Suprapubic skin (tissue), 4 donors: ENCODE measurements at regions not wholly inside any gene's neighbourhood (a gene's known extent, or its start where the extent isn't known, plus 50 kb on each side); places are given as distances from the start of the nearest gene placed in this dataset.

Experiments used
- DNase-seq, 2 donors: peaks; one replicate each; pipeline ENCODE4 v3.0.0-alpha.2; 2019; ENCODE audit warnings: low spot score in 2 of 2
- H3K27ac ChIP-seq: fragments of 200-600 bp; sonication (generic); one replicate; pipeline ENCODE4 v1.5.1; 2019
- H3K27me3 ChIP-seq: fragments of 200-600 bp; sonication (generic); one replicate; pipeline ENCODE4 v1.5.1; 2019
- H3K36me3 ChIP-seq: fragments of 200-600 bp; sonication (generic); one replicate; pipeline ENCODE4 v1.5.1; 2019
- H3K4me1 ChIP-seq: fragments of 200-600 bp; sonication (generic); one replicate; pipeline ENCODE4 v1.5.1; 2019
- H3K4me3 ChIP-seq: fragments of 200-600 bp; sonication (generic); one replicate; pipeline ENCODE4 v1.5.1; 2019; ENCODE audit warnings: mild to moderate bottlenecking
- H3K9me3 ChIP-seq: fragments of 200-600 bp; sonication (generic); one replicate; pipeline ENCODE4 v1.5.1; 2019
- EP300 ChIP-seq: sonication (generic); formaldehyde crosslinking; IDR thresholded peaks from one replicate; pipeline ENCODE4 v1.6.1; 2017; ENCODE audit warnings: antibody characterized with exemption
- POLR2A ChIP-seq, 2 donors: fragments of 450-650 bp; IDR thresholded peaks; one replicate each; pipeline ENCODE4 v1.6.1; 2017; ENCODE audit warnings: antibody characterized with exemption in 2 of 2, mild to moderate bottlenecking in 2 of 2, moderate library complexity in 2 of 2
- POLR2AphosphoS5 ChIP-seq, 3 donors: sonication (generic); formaldehyde crosslinking; IDR thresholded peaks; one replicate each; pipeline ENCODE4 v1.6.1; 2017; ENCODE audit warnings: antibody characterized with exemption in 3 of 3
- WGBS: methylation state at CpG from one replicate; pipeline ENCODE4 v1.1.5; 2018; 5-methylcytosine and 5-hydroxymethylcytosine counted together
- TF ChIP-seq, protein P1 (sequence below), 2 donors: fragments of 200-600 bp in 1 of 2; fragments of 450-650 bp in 1 of 2; sonication (generic) in 1 of 2; IDR thresholded peaks; one replicate each; pipeline ENCODE4 v1.5.1; 2016 to 2019; ENCODE audit warnings: antibody characterized with exemption in 2 of 2, mild to moderate bottlenecking in 1 of 2, moderate library complexity in 1 of 2

DNA sequence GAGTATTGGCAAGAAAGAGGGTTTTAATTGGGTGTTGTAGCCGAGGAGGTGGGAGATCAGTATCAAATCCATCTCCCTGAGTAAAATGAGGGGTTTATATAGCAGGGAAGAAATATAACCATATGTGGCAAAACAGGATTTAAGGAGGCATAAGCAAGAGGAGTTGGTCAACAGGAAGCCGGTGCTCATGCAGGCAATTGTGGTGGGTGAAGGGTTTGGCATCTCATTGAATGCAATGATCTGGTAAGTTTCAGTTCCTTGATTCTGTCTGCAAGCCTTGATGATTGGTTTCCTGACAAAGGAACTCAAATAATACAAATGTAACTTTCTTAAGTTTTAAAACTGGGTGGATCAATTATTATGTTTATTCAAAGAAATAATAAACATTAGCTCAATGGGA lies 564.4 kb upstream of the LINC00305 start:
- H3K36me3 ChIP-seq = no peaks in the 10 kb centered on the region
- no peaks in the 10 kb centered on the region for H3K27me3 ChIP-seq
- no peak overlapping the region for H3K4me3 ChIP-seq
- no peaks in the 10 kb centered on the region for H3K9me3 ChIP-seq
- no peaks in the 10 kb centered on the region for H3K4me1 ChIP-seq
- 71% methylated on average over 2 of the region's 2 CpGs for WGBS
- TF ChIP-seq POLR2A (IDR thresholded peaks at IDR 0.05) = no peak
- no peak for TF ChIP-seq POLR2AphosphoS5 (IDR thresholded peaks at IDR 0.05)
- no peak for TF ChIP-seq EP300
- TF ChIP-seq, protein P1, sequence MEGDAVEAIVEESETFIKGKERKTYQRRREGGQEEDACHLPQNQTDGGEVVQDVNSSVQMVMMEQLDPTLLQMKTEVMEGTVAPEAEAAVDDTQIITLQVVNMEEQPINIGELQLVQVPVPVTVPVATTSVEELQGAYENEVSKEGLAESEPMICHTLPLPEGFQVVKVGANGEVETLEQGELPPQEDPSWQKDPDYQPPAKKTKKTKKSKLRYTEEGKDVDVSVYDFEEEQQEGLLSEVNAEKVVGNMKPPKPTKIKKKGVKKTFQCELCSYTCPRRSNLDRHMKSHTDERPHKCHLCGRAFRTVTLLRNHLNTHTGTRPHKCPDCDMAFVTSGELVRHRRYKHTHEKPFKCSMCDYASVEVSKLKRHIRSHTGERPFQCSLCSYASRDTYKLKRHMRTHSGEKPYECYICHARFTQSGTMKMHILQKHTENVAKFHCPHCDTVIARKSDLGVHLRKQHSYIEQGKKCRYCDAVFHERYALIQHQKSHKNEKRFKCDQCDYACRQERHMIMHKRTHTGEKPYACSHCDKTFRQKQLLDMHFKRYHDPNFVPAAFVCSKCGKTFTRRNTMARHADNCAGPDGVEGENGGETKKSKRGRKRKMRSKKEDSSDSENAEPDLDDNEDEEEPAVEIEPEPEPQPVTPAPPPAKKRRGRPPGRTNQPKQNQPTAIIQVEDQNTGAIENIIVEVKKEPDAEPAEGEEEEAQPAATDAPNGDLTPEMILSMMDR (IDR thresholded peaks at IDR 0.05) = no peak
- no peak overlapping the region for H3K27ac ChIP-seq
- DNase-seq = no peak

DNA sequence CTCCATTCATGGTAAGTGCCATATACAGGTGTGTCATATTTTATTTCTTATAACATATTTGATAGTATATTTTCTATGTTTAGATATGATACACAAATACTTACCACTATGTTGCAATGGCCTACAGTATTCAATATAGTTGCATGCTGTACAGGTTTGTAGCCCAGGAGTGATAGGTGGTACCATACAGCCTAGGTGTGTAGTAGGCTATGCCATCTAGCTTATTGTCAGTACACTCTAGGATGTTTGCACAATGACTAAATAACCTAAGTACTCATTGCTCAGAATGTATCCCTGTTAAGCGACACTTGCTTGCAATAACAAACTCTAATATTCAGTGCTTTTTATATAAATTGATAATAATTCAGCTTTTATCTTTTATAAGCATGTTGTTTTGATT lies 563.1 kb upstream of the LINC00305 start:
- no peaks in the 10 kb centered on the region for H3K27me3 ChIP-seq

DNA sequence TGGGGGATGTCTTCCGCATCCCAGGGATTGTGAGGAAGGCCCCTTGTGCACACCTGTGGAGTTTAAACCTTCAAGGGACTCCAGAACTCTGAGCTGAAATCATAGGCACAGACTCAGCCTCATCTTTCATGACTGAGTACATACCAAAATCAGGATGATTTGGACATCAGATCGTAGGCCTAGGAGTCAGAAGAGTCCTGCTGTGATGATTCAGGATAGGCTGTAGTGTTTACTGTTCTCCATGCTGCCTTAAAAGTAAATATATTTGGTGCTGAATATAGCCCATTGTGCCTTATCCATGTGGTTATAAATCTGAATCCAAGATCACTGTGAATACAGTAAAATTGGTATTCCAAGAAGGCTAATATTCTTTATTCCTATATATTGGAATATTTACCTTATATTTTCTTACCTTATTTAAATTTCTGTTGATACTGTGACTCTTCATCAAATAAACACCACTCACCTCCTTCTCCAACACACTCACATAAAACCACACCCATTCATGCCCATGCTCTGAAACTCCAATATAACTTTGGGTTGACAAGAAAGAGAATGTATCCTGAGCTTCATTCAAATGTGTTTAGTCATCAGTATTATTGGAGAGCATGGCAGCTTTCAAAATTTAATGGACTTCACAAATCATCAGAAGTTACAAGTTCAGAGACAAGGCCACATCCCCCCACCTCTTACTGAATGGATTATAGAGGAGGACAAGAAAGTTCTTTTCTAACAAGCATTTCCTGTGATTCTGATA lies 561.4 kb upstream of the LINC00305 start:
- no peaks in the 10 kb centered on the region for H3K4me1 ChIP-seq
- no peaks in the 10 kb centered on the region for H3K9me3 ChIP-seq
- no peaks in the 10 kb centered on the region for H3K27me3 ChIP-seq
- WGBS = 82% methylated on average over 2 of the region's 2 CpGs
- DNase-seq = no peak
- H3K36me3 ChIP-seq = no peaks in the 10 kb centered on the region
- TF ChIP-seq POLR2A (IDR thresholded peaks at IDR 0.05) (no peak), POLR2AphosphoS5 (IDR thresholded peaks at IDR 0.05) (no peak), EP300 (no peak)
- TF ChIP-seq, protein P1 (IDR thresholded peaks at IDR 0.05) = no peak
- no peak overlapping the region for H3K27ac ChIP-seq
- H3K4me3 ChIP-seq = no peak overlapping the region

More for the DNA sequence above, 563.1 kb upstream of the LINC00305 start:
- H3K36me3 ChIP-seq = no peaks in the 10 kb centered on the region
- H3K27ac ChIP-seq = no peak overlapping the region
- WGBS = 92% methylated on average over 1 of the region's 1 CpG
- no peak overlapping the region for H3K4me3 ChIP-seq
- no peak for DNase-seq
- TF ChIP-seq EP300 = no peak
- TF ChIP-seq, protein P1 (IDR thresholded peaks at IDR 0.05) = no peak
- TF ChIP-seq POLR2A (IDR thresholded peaks at IDR 0.05) = no peak
- TF ChIP-seq POLR2AphosphoS5 (IDR thresholded peaks at IDR 0.05) = no peak
- H3K4me1 ChIP-seq = no peaks in the 10 kb centered on the region
- no peaks in the 10 kb centered on the region for H3K9me3 ChIP-seq

DNA sequence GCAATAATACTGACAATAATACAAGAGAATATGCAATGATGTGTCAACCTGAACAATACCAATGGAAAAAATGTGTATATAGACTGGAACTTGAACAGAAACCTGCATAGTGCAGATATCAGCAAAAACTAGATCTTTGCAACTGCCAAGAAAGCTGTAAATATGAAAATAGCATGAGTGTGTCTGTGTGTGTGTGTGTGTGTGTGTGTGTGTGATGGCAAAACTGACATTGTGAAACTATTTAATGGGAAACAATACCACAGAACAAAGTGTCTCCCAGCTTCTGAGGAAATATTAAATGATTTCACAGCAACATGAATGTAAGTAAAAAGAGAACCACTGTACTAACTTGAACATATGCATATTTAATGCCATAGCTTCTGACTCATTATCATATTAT lies 558.2 kb upstream of the LINC00305 start:
- DNase-seq = no peak
- no peak overlapping the region for H3K4me3 ChIP-seq
- no peaks in the 10 kb centered on the region for H3K9me3 ChIP-seq
- TF ChIP-seq, protein P1 (IDR thresholded peaks at IDR 0.05) = no peak
- TF ChIP-seq POLR2A (IDR thresholded peaks at IDR 0.05) (no peak), EP300 (no peak), POLR2AphosphoS5 (IDR thresholded peaks at IDR 0.05) (no peak)
- no peaks in the 10 kb centered on the region for H3K27me3 ChIP-seq
- H3K27ac ChIP-seq = no peak overlapping the region
- no peaks in the 10 kb centered on the region for H3K4me1 ChIP-seq
- H3K36me3 ChIP-seq = no peaks in the 10 kb centered on the region

DNA sequence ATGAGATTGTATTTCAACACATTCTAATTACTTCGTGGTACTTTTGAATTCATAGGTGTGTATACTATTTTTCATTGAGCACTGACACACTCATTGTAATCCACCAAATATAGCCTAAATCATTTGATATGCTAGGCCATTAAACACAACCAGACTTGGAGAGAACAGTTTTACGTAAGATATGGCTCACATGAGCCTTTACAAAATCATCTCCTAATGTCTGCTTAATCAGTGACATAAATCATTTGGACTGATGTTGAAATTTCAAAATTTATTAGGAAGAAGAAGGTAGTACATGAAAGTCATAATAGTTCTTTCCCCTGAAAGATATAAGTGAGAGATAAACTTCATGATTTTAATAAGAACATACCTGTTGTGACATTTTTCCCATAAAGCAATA lies 550.2 kb upstream of the LINC00305 start:
- Histone ChIP-seq H3K9me3 (no peaks in the 10 kb centered on the region), H3K36me3 (no peaks in the 10 kb centered on the region), H3K4me3 (no peak overlapping the region), H3K27ac (no peak overlapping the region), H3K27me3 (no peaks in the 10 kb centered on the region), H3K4me1 (no peaks in the 10 kb centered on the region)
- WGBS = 61% methylated on average over 2 of the region's 2 CpGs
- TF ChIP-seq EP300 (no peak), POLR2A (IDR thresholded peaks at IDR 0.05) (no peak), POLR2AphosphoS5 (IDR thresholded peaks at IDR 0.05) (no peak)
- TF ChIP-seq, protein P1 (IDR thresholded peaks at IDR 0.05) = no peak
- no peak for DNase-seq
